GM19023 (cell line): ENCODE measurements at regions not wholly inside any gene's neighbourhood (a gene's known extent, or its start where the extent isn't known, plus 50 kb on each side); places are given as distances from the start of the nearest gene placed in this dataset.

ENCODE experiments used
- ATAC-seq: cut with Tn5 transposase; IDR thresholded peaks from one replicate; pipeline ENCODE4 v1.9.1; 2021; ENCODE audit warnings: mild to moderate bottlenecking, moderate library complexity; ENCODE audit not compliant: unreplicated experiment

- no peak for ATAC-seq
Measured at GRCh38 chr3:31482493-31483200, 50.1 kb upstream of the STT3B start.
